ENCODE measurements at regions not wholly inside any gene's neighbourhood (a gene's known extent, or its start where the extent isn't known, plus 50 kb on each side); places are given as distances from the start of the nearest gene placed in this dataset.

- Histone ChIP-seq H3K4me2 (ENCODE audit: extremely low read depth, insufficient read depth, low read length) (no peak overlapping the region), H4K20me1 (ENCODE audit: control insufficient read depth, extremely low read depth, insufficient read depth, low read length) (no peaks in the 10 kb centered on the region), H3K9me3 (ENCODE audit: control insufficient read depth, insufficient read depth, low read depth, low read length) (no peaks in the 10 kb centered on the region), H3K4me3 (replicated peaks in 1 of 4; ENCODE audit: control extremely low read depth in 1 of 4, insufficient read depth in 1 of 4, low read depth in 3 of 4, low read length in 4 of 4) (no peak overlapping the region), H3K36me3 (ENCODE audit: control insufficient read depth, insufficient read depth, low read length) (no peaks in the 10 kb centered on the region), H3K79me2 (ENCODE audit: control insufficient read depth, insufficient read depth, low read length) (no peaks in the 10 kb centered on the region), H3K27ac (ENCODE audit: insufficient read depth, low read length) (no peak overlapping the region), H3K4me1 (ENCODE audit: control insufficient read depth, extremely low read depth, insufficient read depth, low read length) (no peaks in the 10 kb centered on the region), H3K27me3 (ENCODE audit: control insufficient read depth, insufficient read depth, low read length) (no peaks in the 10 kb centered on the region), H3K9ac (ENCODE audit: insufficient read depth, low read length) (no peak overlapping the region), H2AFZ (ENCODE audit: low read length) (no peak overlapping the region)
- TF ChIP-seq CTCF (conservative IDR thresholded peaks at IDR 0.05 in 1 of 2, IDR thresholded peaks at IDR 0.05 in 1 of 2; ENCODE audit: low read depth in 1 of 2, low read length in 2 of 2) (no peak), EZH2 (IDR thresholded peaks at IDR 0.05; ENCODE audit: low read length, missing control alignments) (no peak)
- no peak for DNase-seq (ENCODE audit: low read depth in 2 of 2)
Observed at GRCh38 chr7:67843615-67844014, 847.0 kb downstream of the TYW1 start.

GRCh38 chr7:67847092-67847787, 850.6 kb downstream of the TYW1 start:
- H3K4me1 ChIP-seq (ENCODE audit: control insufficient read depth, extremely low read depth, insufficient read depth, low read length), result no peaks in the 10 kb centered on the region
- H3K4me3 ChIP-seq (replicated peaks in 1 of 4; ENCODE audit: control extremely low read depth in 1 of 4, insufficient read depth in 1 of 4, low read depth in 3 of 4, low read length in 4 of 4), result no peak overlapping the region
- H3K4me2 ChIP-seq (ENCODE audit: extremely low read depth, insufficient read depth, low read length), result no peak overlapping the region
- H3K9me3 ChIP-seq (ENCODE audit: control insufficient read depth, insufficient read depth, low read depth, low read length), result no peaks in the 10 kb centered on the region
- no peaks in the 10 kb centered on the region for H3K36me3 ChIP-seq (ENCODE audit: control insufficient read depth, insufficient read depth, low read length)
- H2AFZ ChIP-seq (ENCODE audit: low read length), result no peak overlapping the region
- H4K20me1 ChIP-seq (ENCODE audit: control insufficient read depth, extremely low read depth, insufficient read depth, low read length), result no peaks in the 10 kb centered on the region
- H3K27me3 ChIP-seq (ENCODE audit: control insufficient read depth, insufficient read depth, low read length), result no peaks in the 10 kb centered on the region
- no peak for TF ChIP-seq CTCF (conservative IDR thresholded peaks at IDR 0.05 in 1 of 2, IDR thresholded peaks at IDR 0.05 in 1 of 2; ENCODE audit: low read depth in 1 of 2, low read length in 2 of 2)
- no peak for TF ChIP-seq EZH2 (IDR thresholded peaks at IDR 0.05; ENCODE audit: low read length, missing control alignments)
- H3K27ac ChIP-seq (ENCODE audit: insufficient read depth, low read length), result no peak overlapping the region
- H3K9ac ChIP-seq (ENCODE audit: insufficient read depth, low read length), result no peak overlapping the region
- no peaks in the 10 kb centered on the region for H3K79me2 ChIP-seq (ENCODE audit: control insufficient read depth, insufficient read depth, low read length)
- DNase-seq (ENCODE audit: low read depth in 2 of 2), result no peak

- H4K20me1 ChIP-seq (ENCODE audit: control insufficient read depth, extremely low read depth, insufficient read depth, low read length), result no peaks in the 10 kb centered on the region
- H3K36me3 ChIP-seq (ENCODE audit: control insufficient read depth, insufficient read depth, low read length), result no peaks in the 10 kb centered on the region
- TF ChIP-seq CTCF (conservative IDR thresholded peaks at IDR 0.05 in 1 of 2, IDR thresholded peaks at IDR 0.05 in 1 of 2; ENCODE audit: low read depth in 1 of 2, low read length in 2 of 2) (no peak), EZH2 (IDR thresholded peaks at IDR 0.05; ENCODE audit: low read length, missing control alignments) (no peak)
- H3K4me2 ChIP-seq (ENCODE audit: extremely low read depth, insufficient read depth, low read length), result no peak overlapping the region
- H3K4me1 ChIP-seq (ENCODE audit: control insufficient read depth, extremely low read depth, insufficient read depth, low read length), result no peaks in the 10 kb centered on the region
- no peak overlapping the region for H3K4me3 ChIP-seq (replicated peaks in 1 of 4; ENCODE audit: control extremely low read depth in 1 of 4, insufficient read depth in 1 of 4, low read depth in 3 of 4, low read length in 4 of 4)
- H3K27ac ChIP-seq (ENCODE audit: insufficient read depth, low read length), result no peak overlapping the region
- H3K27me3 ChIP-seq (ENCODE audit: control insufficient read depth, insufficient read depth, low read length), result no peaks in the 10 kb centered on the region
- H2AFZ ChIP-seq (ENCODE audit: low read length), result no peak overlapping the region
- H3K9me3 ChIP-seq (ENCODE audit: control insufficient read depth, insufficient read depth, low read depth, low read length), result no peaks in the 10 kb centered on the region
- no peak overlapping the region for H3K9ac ChIP-seq (ENCODE audit: insufficient read depth, low read length)
- no peak for DNase-seq (ENCODE audit: low read depth in 2 of 2)
- no peaks in the 10 kb centered on the region for H3K79me2 ChIP-seq (ENCODE audit: control insufficient read depth, insufficient read depth, low read length)
Observed at GRCh38 chr7:67854221-67855178, 857.9 kb downstream of the TYW1 start.

Data from fibroblast of lung (primary cell).